ENCODE measurements at regions not wholly inside any gene's neighbourhood (a gene's known extent, or its start where the extent isn't known, plus 50 kb on each side); places are given as distances from the start of the nearest gene placed in this dataset.

DNA sequence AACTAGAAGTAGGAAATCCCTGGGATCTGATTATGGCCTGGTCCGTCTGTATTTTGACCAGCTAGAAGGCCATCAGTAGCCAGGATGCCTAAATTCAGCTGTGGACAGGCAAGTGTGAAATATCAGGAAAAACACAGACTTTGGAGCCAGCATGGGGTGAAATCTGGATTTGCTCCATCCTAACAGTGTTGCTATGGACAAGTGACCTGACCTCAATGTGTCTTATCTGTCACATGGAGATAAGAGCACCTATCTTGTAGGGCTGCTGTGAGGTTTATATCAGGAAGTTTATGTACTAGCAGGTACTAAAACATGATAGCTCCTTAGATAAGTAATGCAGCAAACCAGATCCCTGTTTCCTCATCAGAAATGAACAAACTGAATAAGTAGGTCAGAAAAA lies 460.4 kb downstream of the STK39 start:
- H3K36me3 ChIP-seq (ENCODE audit: control insufficient read depth in 2 of 4, insufficient read depth in 4 of 4, low read length in 3 of 4), result no peaks in the 10 kb centered on the region
- DNase-seq (ENCODE audit: low read depth in 1 of 2, low spot score in 2 of 2) (no peak), FAIRE-seq (no peak)
- no peak overlapping the region for H3K9ac ChIP-seq (replicated peaks in 1 of 4; ENCODE audit: extremely low read depth in 1 of 4, low read depth in 3 of 4, low read length in 3 of 4)
- H4K8ac ChIP-seq (ENCODE audit: extremely low read depth, insufficient read depth, low read length), result no peak overlapping the region
- H2BK5ac ChIP-seq (ENCODE audit: low read depth, low read length), result no peak overlapping the region
- H3K9me3 ChIP-seq (ENCODE audit: insufficient read depth in 2 of 2, low read depth in 1 of 2, low read length in 1 of 2), result no peaks in the 10 kb centered on the region
- no peak overlapping the region for H2AFZ ChIP-seq (ENCODE audit: low read length)
- ChIA-PET CTCF (ENCODE audit: partially characterized antibody) (interaction anchor here (1.3 kb wide), 1 partner anchor 28 kb away, joined by 3 read pairs; no protein-coding TSS in a partner anchor), POLR2A (ENCODE audit: partially characterized antibody) (no interaction called here)
- no peak overlapping the region for H2BK120ac ChIP-seq (replicated peaks; ENCODE audit: low read depth, low read length)
- H3K23me2 ChIP-seq (ENCODE audit: low read depth, low read length), result no peaks in the 10 kb centered on the region
- WGBS, 2 experiments (ENCODE audit: extremely low coverage in 1 of 2, insufficient coverage in 1 of 2, insufficient read length in 1 of 2, insufficient replicate concordance in 2 of 2, low coverage in 1 of 2, low lambda C conversion rate in 2 of 2, missing lambda C conversion rate in 1 of 2), result 94% methylated on average over 1 of the region's 1 CpG; no CpG with 5 or more reads in 1 of the 2 experiments
- no peak overlapping the region for H2BK20ac ChIP-seq (ENCODE audit: low read length)
- no peak overlapping the region for H4K91ac ChIP-seq (replicated peaks; ENCODE audit: insufficient read length, low read length)
- H3K4me3 ChIP-seq (ENCODE audit: extremely low read depth in 1 of 4, insufficient read depth in 2 of 4, low read depth in 3 of 4, low read length in 4 of 4), result no peak overlapping the region
- no peak overlapping the region for H2BK15ac ChIP-seq (ENCODE audit: low read length)
- H3K79me1 ChIP-seq (ENCODE audit: low read depth, low read length), result no peaks in the 10 kb centered on the region
- H3K27me3 ChIP-seq (replicated peaks in 1 of 4; ENCODE audit: control insufficient read depth in 3 of 4, extremely low read depth in 1 of 4, insufficient read depth in 3 of 4, low read length in 3 of 4), result no peaks in the 10 kb centered on the region; a peak in 1 of 7 replicates
- no peak overlapping the region for H3K4ac ChIP-seq (replicated peaks; ENCODE audit: insufficient read length, low read depth, low read length)
- no peaks in the 10 kb centered on the region for H4K20me1 ChIP-seq (replicated peaks in 1 of 2; ENCODE audit: control insufficient read depth in 1 of 2, insufficient read depth in 2 of 2, low read length in 2 of 2)
- no peak overlapping the region for H3K14ac ChIP-seq (ENCODE audit: insufficient read length)
- 0 out of 4 replicates have a peak, but pooled peaks cover 0 to 3% of the 10 kb centered on the region in 2 experiments for H3K79me2 ChIP-seq (ENCODE audit: control insufficient read depth in 1 of 2, insufficient read depth in 2 of 2, low read length in 2 of 2)
- H3K23ac ChIP-seq (ENCODE audit: insufficient read length), result no peak overlapping the region
- H2BK12ac ChIP-seq (ENCODE audit: low read depth, low read length), result no peak overlapping the region
- peaks cover 3 to 27% (median 13%) of the 10 kb centered on the region in 4 experiments for H3K4me1 ChIP-seq (replicated peaks in 1 of 4; ENCODE audit: control insufficient read depth in 3 of 4, insufficient read depth in 4 of 4, low read length in 3 of 4)
- H3K56ac ChIP-seq (replicated peaks; ENCODE audit: insufficient read length, low read depth, low read length), result no peak overlapping the region
- H3K18ac ChIP-seq (ENCODE audit: extremely low read depth, low read length), result no peak overlapping the region
- no peak overlapping the region for H4K5ac ChIP-seq (ENCODE audit: insufficient read length, low read depth, low read length)
- no peak overlapping the region for H2AK5ac ChIP-seq (ENCODE audit: low read depth, low read length)
- no peak overlapping the region for H3K27ac ChIP-seq (ENCODE audit: low read depth, low read length)
- no peak overlapping the region for H3K4me2 ChIP-seq (ENCODE audit: insufficient read depth in 1 of 2, low read depth in 2 of 2, low read length in 2 of 2)
- TF ChIP-seq, protein P1, sequence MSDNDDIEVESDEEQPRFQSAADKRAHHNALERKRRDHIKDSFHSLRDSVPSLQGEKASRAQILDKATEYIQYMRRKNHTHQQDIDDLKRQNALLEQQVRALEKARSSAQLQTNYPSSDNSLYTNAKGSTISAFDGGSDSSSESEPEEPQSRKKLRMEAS (IDR thresholded peaks at IDR 0.05), result no peak
